HG02885 (cell line): ENCODE measurements at regions not wholly inside any gene's neighbourhood (a gene's known extent, or its start where the extent isn't known, plus 50 kb on each side); places are given as distances from the start of the nearest gene placed in this dataset.
A peak's percentile ranks its signal among the peaks of the same experiment; 100 is the strongest.

Experiments used
- ATAC-seq: cut with Tn5 transposase; IDR thresholded peaks from one replicate; pipeline ENCODE4 v1.9.1; 2021; ENCODE audit warnings: mild to moderate bottlenecking; ENCODE audit not compliant: unreplicated experiment, poor library complexity

DNA sequence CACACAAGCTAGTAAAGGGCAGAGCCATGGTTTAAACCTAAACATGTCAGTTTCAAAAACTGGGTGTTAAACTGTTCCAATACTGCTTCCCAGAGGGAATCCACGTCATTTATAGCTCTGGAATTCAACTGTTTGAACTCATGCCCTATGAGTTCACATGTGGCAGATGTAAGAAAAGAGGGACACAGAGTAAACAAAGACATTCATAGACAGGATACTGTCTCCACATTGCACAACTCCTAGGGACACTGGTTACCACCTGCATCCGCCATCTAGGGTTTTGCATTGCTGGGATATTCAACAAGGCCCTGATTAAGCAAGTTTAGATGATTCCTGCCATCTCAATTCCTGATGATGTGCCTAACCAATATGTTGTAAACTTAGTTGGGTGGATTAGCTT is 134.1 kb upstream of the COL8A1 start:
- ATAC-seq = no peak

- no peak for ATAC-seq
Observed at GRCh38 chr3:99503350-99503749, 135.0 kb upstream of the COL8A1 start.

GRCh38 chr3:99502871-99503270 is 135.5 kb upstream of the COL8A1 start:
- ATAC-seq = no peak

GRCh38 chr3:99500485-99500884 is 137.9 kb upstream of the COL8A1 start:
- no peak for ATAC-seq

DNA sequence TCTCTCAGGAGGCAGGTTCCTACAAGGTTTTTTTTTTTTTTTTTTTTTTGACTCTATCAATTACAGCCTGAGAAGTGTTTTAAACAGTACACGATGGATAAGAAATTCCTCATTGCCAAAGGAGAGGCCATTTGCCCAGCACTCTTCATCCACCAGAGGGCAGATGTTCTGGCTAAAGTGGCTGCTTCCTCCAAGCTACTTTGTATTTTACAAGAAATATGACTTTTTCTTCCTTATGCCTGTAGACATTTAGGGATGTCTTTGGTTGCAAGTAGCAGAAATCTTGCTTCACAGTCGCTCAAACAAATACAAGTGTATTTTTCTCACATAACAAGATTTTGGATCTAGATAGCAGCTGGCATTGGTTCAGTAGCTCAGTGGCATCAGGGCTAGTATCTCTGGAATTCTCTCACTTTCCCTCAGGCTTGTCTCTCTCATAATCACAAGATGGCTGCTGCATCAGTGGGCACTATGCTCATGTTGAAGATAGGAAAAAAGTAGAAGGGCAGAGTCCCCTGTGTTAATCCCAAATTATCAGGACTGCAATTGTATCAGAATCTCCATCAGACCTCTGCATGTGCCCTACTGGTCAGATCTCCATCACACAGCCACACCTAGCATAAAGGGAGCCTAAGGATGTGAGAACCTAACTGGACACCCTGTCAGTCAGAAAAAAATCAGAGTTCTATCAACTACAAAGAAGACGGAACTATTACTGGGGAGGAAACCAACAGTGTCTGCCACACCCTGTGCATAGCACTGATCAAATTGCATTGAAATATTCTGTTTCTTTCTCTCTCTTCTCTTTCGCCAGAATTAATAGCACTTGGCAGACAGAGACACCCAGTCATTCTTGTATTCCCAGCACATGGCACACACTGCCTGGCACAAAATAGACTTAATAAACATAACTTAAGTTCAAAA is 138.9 kb upstream of the COL8A1 start:
- peak; percentile 63 for ATAC-seq

DNA sequence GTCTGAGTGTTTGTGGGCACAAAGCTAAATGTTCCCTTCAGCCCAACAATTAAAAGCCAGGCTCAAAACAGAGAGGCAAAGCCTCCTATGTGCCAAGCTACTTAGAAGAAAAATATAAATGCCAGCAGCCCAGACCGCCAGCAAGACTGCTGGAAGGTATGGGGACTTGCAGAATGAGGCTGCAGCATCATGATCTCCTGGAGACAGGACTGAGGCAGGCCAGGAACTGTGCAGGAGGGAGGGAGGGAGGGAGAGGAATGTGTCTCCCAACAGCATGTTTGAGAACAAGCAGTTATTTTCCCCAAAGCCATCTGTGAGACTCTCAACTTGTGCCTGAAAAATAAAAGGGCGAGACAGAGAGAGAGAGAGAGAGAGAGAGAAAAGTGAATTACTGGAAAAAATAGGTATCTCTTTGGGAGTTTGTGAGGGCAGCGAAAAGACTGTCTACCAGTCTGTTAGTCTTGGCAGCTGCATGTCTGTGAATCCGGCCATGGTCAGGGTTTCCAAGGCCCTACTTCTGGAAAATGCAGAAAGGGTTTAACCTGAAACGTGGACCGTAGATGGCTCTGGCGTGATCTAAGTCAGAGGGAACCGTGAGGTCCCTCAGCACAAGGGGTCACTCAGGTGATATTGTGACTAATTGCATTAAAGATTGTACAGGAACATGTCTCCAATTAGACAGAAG is 139.7 kb upstream of the COL8A1 start:
- ATAC-seq = peak; percentile 15

- ATAC-seq = no peak
Observed at GRCh38 chr3:99487894-99488293, 150.5 kb upstream of the COL8A1 start.

GRCh38 chr3:99485286-99485685 is 153.1 kb upstream of the COL8A1 start:
- ATAC-seq = no peak

- no peak for ATAC-seq
Observed at GRCh38 chr3:99484871-99485270, 153.5 kb upstream of the COL8A1 start.

DNA sequence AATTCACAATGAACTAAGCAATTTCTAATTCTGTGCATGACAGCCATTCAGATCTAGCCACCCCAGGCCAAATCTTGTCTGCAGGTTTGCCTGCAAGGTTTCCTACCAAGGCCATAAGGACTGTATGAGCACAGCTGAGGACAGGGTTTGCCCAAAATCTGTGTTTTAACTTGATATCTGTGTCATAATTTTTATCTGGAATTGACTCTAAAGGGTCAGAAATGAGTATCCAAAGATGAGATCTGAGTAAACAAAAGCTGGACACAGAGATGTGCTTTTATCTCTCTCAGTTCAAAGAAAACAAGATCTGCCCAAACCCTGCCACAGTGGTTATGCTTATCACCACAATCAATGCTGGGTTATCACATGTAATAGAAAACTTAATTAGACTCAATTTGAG is 154.6 kb upstream of the COL8A1 start:
- no peak for ATAC-seq

DNA sequence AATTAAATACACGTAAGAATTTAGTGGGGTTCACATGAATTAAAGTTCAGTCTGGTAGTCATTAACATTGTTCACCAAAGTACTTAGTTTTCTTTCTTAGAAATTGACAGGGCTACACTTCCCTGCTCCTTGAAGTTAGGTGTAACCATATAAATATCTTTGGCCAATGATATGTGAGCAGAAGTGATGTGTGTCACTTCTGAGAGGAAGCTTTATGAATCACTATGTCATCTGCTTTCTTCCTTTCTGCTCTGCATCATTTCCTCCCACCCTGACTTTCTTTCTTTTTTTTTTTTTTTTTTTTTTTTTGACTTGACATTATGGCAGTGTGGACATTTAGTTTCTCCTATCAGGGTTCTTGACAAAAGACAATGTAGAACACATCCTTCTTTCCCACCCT is 156.2 kb upstream of the COL8A1 start:
- no peak for ATAC-seq

- no peak for ATAC-seq
Observed at GRCh38 chr3:99481561-99481960, 156.8 kb upstream of the COL8A1 start.

GRCh38 chr3:99479768-99480167 is 158.6 kb upstream of the COL8A1 start:
- no peak for ATAC-seq

DNA sequence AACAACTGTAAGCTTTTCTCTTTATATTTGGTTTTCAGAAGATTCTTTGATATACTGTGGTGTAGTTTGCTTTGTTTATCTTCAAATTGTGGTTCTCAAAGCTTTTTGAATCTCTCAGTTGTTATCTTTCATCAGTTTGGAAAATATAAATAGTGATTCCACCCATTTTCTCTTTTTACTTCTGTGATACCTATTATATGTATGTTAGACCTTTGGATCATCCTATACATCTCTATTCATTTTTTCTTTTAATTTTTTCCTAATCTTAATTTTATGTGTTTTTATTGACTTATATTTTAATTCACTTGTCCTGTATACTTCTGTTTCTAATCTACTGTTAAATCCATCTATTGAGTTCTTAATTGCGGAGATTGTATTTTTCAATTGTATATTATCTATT is 160.7 kb upstream of the COL8A1 start:
- no peak for ATAC-seq

DNA sequence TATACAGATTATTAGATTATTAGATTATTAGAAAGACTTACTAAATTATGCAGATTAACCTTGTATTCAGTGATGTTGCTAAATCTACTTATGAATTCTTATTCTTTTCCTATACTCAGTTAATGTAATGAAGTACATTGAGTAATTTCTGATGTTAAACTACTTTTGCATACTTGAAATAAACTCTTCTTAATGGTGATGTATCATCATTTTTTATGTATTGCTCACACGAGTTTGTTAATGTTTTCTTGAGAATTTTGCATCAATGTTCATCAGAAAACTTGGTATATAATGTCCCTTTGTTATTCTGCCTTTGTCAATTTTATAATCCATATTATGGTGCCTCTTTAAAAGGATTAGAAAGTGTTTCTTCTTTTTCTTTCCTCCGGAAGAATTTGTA is 163.2 kb upstream of the COL8A1 start:
- no peak for ATAC-seq

DNA sequence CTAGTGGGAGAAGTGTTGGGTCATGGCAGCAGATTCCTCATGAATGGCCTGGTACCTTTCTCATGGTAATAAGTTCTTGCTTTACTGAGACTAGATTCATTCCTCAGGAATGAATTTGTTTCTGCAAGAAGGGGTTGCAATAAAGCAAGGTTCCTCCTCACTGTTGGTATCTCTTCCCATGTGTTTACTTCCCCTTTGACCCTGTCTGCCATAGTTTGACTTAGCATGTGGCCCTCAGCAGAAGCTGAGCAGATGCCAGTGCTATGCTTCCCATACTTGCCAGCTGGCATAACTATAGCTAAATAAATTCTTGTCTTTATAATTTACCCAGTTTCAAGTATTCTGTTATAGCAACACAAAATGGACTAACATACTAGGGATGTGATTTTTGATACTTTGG is 163.6 kb upstream of the COL8A1 start:
- no peak for ATAC-seq

DNA sequence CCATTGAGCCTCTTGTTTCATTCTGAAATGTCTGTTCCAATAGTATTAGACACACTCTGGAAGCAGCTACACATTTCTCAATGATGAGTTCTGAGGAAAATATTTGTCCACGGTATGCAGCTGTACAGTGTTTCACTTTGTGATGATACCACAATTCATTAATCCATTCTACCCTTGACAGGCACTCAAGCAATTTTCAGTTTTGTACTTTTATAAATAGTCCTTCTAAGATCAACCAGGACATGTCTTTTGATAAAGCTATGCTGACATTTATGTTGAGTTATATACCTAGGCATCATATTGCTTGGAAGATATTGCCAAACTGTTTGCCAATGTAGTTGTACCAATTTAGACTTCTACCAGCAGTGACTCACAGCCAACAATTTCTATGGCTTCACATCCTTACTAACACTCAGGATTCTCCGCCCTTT is 165.1 kb upstream of the COL8A1 start:
- ATAC-seq = no peak

DNA sequence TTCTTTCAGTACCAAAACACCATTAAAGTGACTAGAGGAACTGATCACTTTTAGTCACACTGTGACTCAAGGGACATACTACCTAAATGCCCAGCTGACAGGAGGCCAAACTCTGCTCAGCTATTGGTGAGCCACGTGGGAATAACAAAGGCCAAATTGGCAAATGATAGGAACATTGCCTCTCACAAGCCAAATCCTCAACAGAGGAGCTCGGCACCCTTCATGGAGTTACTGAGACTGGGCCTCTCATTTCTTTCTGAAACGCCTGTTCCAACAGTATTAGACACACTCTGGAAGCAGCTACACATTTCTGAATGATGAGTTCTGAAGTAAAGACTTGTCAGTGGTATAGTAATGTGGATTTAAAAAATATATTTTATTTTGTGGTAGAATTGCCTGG is 166.0 kb upstream of the COL8A1 start:
- ATAC-seq = no peak

DNA sequence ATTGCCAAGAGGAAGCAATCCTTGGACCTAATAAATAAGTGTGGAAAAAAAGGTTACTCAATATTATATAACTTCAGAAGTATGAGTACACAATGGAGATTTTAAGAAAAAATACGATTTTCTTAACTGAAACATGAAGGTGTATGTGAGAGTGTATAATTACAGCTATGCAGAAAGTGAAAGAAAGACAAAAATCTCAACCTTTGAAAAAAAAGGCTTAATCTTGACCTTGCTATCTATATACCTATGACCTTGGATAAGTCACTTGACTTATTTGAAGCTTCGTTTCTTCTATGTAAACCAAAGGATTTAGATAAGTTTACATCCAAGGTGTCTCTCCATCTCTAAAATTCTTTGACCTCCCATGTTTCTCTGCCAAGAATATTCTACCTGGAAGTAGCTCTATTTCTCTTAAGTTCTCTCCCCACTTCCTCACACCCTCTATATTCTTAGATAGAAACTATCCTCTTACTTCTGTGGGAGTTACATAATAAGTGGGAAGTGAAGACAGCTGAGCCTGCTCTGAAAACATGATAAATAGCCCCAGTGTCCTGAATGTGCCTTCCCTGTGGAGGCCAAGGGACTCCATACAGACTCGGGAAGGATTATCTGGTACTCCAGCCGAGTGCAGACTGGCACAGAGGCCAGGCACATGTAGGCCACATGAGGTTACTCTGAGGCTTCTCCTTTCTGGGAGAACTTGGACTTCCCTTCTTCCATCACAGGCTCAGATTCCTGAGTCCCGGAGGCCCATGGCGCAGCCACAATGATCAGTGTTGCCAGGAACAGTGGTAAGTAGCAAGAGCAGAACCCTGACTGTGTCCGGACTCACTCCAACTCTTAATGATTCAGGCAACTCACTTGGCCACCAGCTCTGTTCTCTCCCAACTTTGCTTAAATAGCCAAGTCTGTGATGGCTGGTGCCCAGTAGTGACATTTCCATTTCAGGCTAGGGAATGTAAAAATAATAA is 166.8 kb upstream of the COL8A1 start:
- ATAC-seq = peak; percentile 35

DNA sequence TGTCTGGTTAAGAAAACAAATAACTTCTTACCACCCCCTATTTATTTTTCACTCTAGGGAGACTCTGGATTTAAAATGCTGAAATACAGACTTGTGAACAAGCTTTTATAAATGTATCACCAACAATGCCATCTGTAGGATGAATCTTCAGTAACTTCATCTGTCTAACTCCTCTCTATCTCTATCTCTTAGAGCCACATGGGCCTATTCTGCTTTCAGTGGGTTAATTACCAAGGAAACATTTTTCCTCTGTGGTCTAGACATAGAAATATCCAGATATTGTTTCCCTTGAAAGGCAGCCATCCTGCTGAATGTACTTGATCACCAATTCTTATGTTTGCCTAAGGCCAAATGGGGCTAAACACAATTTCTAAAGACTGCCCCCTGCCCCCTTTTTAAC is 167.6 kb upstream of the COL8A1 start:
- ATAC-seq = no peak

DNA sequence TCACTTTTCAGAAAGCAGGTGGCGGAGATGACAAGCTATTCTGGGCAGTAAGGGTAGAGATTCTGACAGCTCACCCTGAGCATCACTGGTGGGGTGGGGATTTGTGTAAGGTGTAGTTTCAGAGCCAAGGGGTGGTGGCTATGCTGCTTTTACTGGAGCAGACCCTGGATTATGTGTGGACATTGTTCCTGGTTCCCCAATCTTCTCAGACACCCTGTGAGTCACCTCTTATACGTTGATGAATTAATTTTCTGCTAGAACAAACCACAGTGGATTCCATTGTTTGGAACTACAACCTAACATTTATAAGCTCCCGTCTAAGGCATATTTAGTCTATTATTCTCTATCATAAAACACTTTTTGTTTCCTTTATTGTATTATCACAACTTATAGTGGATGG is 169.5 kb upstream of the COL8A1 start:
- no peak for ATAC-seq
